HepG2 (cell line): ENCODE measurements at regions not wholly inside any gene's neighbourhood (a gene's known extent, or its start where the extent isn't known, plus 50 kb on each side); places are given as distances from the start of the nearest gene placed in this dataset.

Source experiments
- ATAC-seq: fragments of 200-7000 bp; cut with Tn5 transposase; 3 replicates; pipeline ENCODE4 v1.9.1; 2020; ENCODE audit warnings: mild to moderate bottlenecking, moderate library complexity
- BruUV-seq: library from RNA; stranded (reverse); fragments of 400-500 nt; replicated peaks from 2 replicates; lab custom pipeline; 2021; lab: Mats Ljungman, UMichigan
- CTCF ChIA-PET: fragments of 300-600 bp; formaldehyde crosslinking; extraction: SDS; loops from one replicate; lab custom pipeline; 2021; ENCODE audit warnings: low total read pairs, inconsistent platforms, low intra/inter-chr PET ratio; lab: Yijun Ruan, JAX
- POLR2A ChIA-PET: fragments of 350-600 bp; sonication (Branson Sonifier 250); formaldehyde crosslinking; loops from one replicate; lab custom pipeline; 2020; ENCODE audit warnings: antibody characterized with exemption, inconsistent platforms; lab: Yijun Ruan, JAX
- DNase-seq: peaks from one replicate; pipeline ENCODE4 v3.0.0-alpha.2; 2015; ENCODE audit warnings: low spot score
- FAIRE-seq: peaks from 3 replicates; lab custom pipeline; 2011; peaks lifted over from hg19 to GRCh38; lab: Jason Lieb, UNC
- H2AFZ ChIP-seq: one replicate; pipeline ENCODE4 v1.6.1; 2011; ENCODE audit warnings: low read length, inconsistent platforms
- H3K27ac ChIP-seq: fragments of 300-600 bp; 3 replicates; pipeline ENCODE4 v1.8.0; 2011; ENCODE audit warnings: mixed run types, mild to moderate bottlenecking, mixed read lengths, low read length, inconsistent platforms; ENCODE audit not compliant: insufficient read depth; ENCODE audit errors: extremely low read length
- H3K27me3 ChIP-seq, 2 experiments: fragments of 200-600 bp in 1 of 2; 2 replicates in 1 of 2; 3 replicates in 1 of 2; pipeline versions ENCODE4 v1.6.0 to v1.8.0; 2011; ENCODE audit warnings: low read length in 2 of 2, mild to moderate bottlenecking in 2 of 2, moderate library complexity in 2 of 2, inconsistent platforms in 1 of 2; ENCODE audit not compliant: insufficient read depth in 2 of 2, control insufficient read depth in 1 of 2
- H3K36me3 ChIP-seq, 2 experiments: fragments of 200-600 bp in 1 of 2; replicated peaks in 1 of 2; 2 replicates in 1 of 2; 3 replicates in 1 of 2; pipeline versions ENCODE4 v1.5.1 to v1.8.0; 2011; ENCODE audit warnings: low read length in 2 of 2, inconsistent platforms in 1 of 2; ENCODE audit not compliant: insufficient read depth in 2 of 2, control insufficient read depth in 1 of 2
- H3K4me1 ChIP-seq: 2 replicates; pipeline ENCODE4 v1.5.1; 2012; ENCODE audit warnings: low read length, inconsistent platforms; ENCODE audit not compliant: insufficient read depth
- H3K4me2 ChIP-seq: 2 replicates; pipeline ENCODE4 v1.6.0; 2011; ENCODE audit warnings: low read depth, low read length, inconsistent platforms
- H3K4me3 ChIP-seq, 3 experiments: fragments of 200-600 bp in 1 of 3; sonication (generic), shearing (Covaris generic) in 1 of 3; replicated peaks in 1 of 3; 2 replicates each; pipeline ENCODE4 v1.5.1; 2011 to 2016; ENCODE audit warnings: low read length in 3 of 3, inconsistent platforms in 2 of 3, low read depth in 2 of 3, mild to moderate bottlenecking in 2 of 3, control low read depth in 1 of 3, mixed read lengths in 1 of 3; ENCODE audit not compliant: insufficient read depth in 1 of 3
- H3K79me2 ChIP-seq: one replicate; pipeline ENCODE4 v1.6.1; 2011; ENCODE audit warnings: low read length, inconsistent platforms; ENCODE audit not compliant: insufficient read depth
- H3K9ac ChIP-seq: 2 replicates; pipeline ENCODE4 v1.6.0; 2011; ENCODE audit warnings: mild to moderate bottlenecking, low read depth, low read length, inconsistent platforms; ENCODE audit not compliant: insufficient read depth
- H3K9me3 ChIP-seq: 2 replicates; pipeline ENCODE4 v1.5.1; 2012; ENCODE audit warnings: mild to moderate bottlenecking, low read length
- H4K20me1 ChIP-seq: 2 replicates; pipeline ENCODE4 v1.6.0; 2011; ENCODE audit warnings: inconsistent platforms, mild to moderate bottlenecking, low read length, moderate library complexity; ENCODE audit not compliant: insufficient read depth
- AKAP8 ChIP-seq: sonication (generic); formaldehyde crosslinking; IDR thresholded peaks from 2 replicates; pipeline ENCODE4 v1.5.1; 2020; ENCODE audit warnings: mild to moderate bottlenecking, missing genetic modification reagents
- CC2D1A ChIP-seq: sonication (generic); formaldehyde crosslinking; IDR thresholded peaks from 2 replicates; pipeline ENCODE4 v1.8.1; 2023; ENCODE audit warnings: mild to moderate bottlenecking, missing genetic modification reagents
- HOMEZ ChIP-seq: IDR thresholded peaks from 2 replicates; pipeline ENCODE4 v1.6.1; 2016; ENCODE audit warnings: low read depth
- MAX ChIP-seq: IDR thresholded peaks from 2 replicates; pipeline ENCODE4 v1.6.1; 2012; ENCODE audit warnings: inconsistent platforms
- NCOR1 ChIP-seq: fragments of 200-600 bp; sonication (generic); IDR thresholded peaks from 2 replicates; pipeline ENCODE4 v1.7.0; 2017; ENCODE audit warnings: antibody characterized with exemption, low read length, borderline replicate concordance
- NR3C1 ChIP-seq: sonication (generic); formaldehyde crosslinking; IDR thresholded peaks from 2 replicates; pipeline ENCODE4 v1.4.0; 2020; ENCODE audit warnings: missing genetic modification reagents
- RELA ChIP-seq: sonication (generic); formaldehyde crosslinking; IDR thresholded peaks from 2 replicates; pipeline ENCODE4 v1.4.0; 2020; ENCODE audit warnings: missing genetic modification reagents
- ZNF660 ChIP-seq: sonication (generic); formaldehyde crosslinking; IDR thresholded peaks from 2 replicates; pipeline ENCODE4 v1.5.1; 2020; ENCODE audit warnings: mild to moderate bottlenecking, low read depth, missing genetic modification reagents, borderline replicate concordance
- ZNF713 ChIP-seq: sonication (generic); formaldehyde crosslinking; IDR thresholded peaks from 2 replicates; pipeline ENCODE4 v1.4.0; 2020; ENCODE audit warnings: mild to moderate bottlenecking, missing genetic modification reagents
- WGBS: methylation state at CpG from one replicate; pipeline ENCODE4 v1.1.6; 2017; ENCODE audit warnings: low lambda C conversion rate; 5-methylcytosine and 5-hydroxymethylcytosine counted together
- in situ Hi-C: cut with HindIII; loops from 2 replicates; pipeline ENCODE4 v1.10.0; 2017; ENCODE audit warnings: low pct_unique_long_range_greater_than_20kb; ENCODE audit not compliant: extremely low pct_ligation_motif_present
- intact Hi-C: fragments of 100-400 bp; cut with micrococcal nuclease; formaldehyde crosslinking; loops from one replicate; pipeline ENCODE4 v1.10.0; 2022; ENCODE audit not compliant: unreplicated experiment

DNA sequence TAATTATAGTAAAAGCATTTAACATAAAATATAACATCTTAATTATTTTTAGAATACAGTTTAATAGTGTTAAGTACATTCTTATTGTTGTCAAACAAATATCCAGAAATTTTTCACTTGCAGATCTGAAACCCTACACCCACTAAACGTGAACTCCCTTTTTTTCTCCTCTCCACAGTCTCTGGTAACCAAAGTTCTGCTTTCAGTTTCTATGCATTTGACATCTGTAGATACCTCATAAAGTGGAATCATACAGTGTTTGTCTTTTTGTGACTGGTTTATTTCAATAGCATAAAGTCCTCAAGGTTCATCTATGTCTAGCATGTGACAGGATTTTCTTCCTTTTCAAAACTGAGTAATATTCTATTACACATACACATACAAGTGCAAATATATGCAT is 286.3 kb downstream of the BTBD3 start:
- no peak overlapping the region for H2AFZ ChIP-seq
- no peak for ATAC-seq
- POLR2A ChIA-PET = no interaction called here
- no TSS peak for BruUV-seq
- no peaks in the 10 kb centered on the region for H3K4me1 ChIP-seq
- no peak overlapping the region for H3K9ac ChIP-seq
- no peaks in the 10 kb centered on the region for H3K36me3 ChIP-seq
- TF ChIP-seq CC2D1A (CRISPR knock-in tag) (no peak), ZNF713 (CRISPR knock-in tag) (no peak), NCOR1 (no peak), AKAP8 (CRISPR knock-in tag) (no peak), RELA (CRISPR knock-in tag) (no peak), MAX (no peak), HOMEZ (CRISPR knock-in tag) (no peak), ZNF660 (CRISPR knock-in tag) (no peak), NR3C1 (CRISPR knock-in tag) (no peak)
- TF ChIP-seq, all 625 proteins: peak for 0
- in situ Hi-C loops (no loop called here), intact Hi-C loops (no loop called here)
- no peaks in the 10 kb centered on the region for H3K27me3 ChIP-seq
- 3% methylated on average over 1 of the region's 1 CpG for WGBS
- no peaks in the 10 kb centered on the region for H4K20me1 ChIP-seq
- H3K4me3 ChIP-seq = no peak overlapping the region
- FAIRE-seq (no peak), DNase-seq (no peak)
- no peak overlapping the region for H3K4me2 ChIP-seq
- CTCF ChIA-PET = no interaction called here
- peaks cover 45% of the 10 kb centered on the region for H3K9me3 ChIP-seq
- no peak overlapping the region for H3K27ac ChIP-seq
- no peaks in the 10 kb centered on the region for H3K79me2 ChIP-seq
